BLaER1 treated with 17β-estradiol and CSF1 and Interleukin-3, amounts not matched to agents 10 nM and 100 nM (cell line): ENCODE measurements at regions not wholly inside any gene's neighbourhood (a gene's known extent, or its start where the extent isn't known, plus 50 kb on each side); places are given as distances from the start of the nearest gene placed in this dataset.

Experiments used
- H3K27ac ChIP-seq, 11 experiments: shearing (Covaris generic); formaldehyde crosslinking; 2 replicates each; pipeline ENCODE4 v1.8.1; 2022
- H3K27me3 ChIP-seq, 11 experiments: shearing (Covaris generic); formaldehyde crosslinking; 2 replicates each; pipeline ENCODE4 v1.8.1; 2022
- H3K36me3 ChIP-seq, 11 experiments: shearing (Covaris generic); formaldehyde crosslinking; 2 replicates each; pipeline ENCODE4 v1.8.1; 2022
- H3K4me1 ChIP-seq, 10 experiments: shearing (Covaris generic); formaldehyde crosslinking; 2 replicates each; pipeline ENCODE4 v1.8.1; 2022
- H3K4me2 ChIP-seq, 11 experiments: shearing (Covaris generic); formaldehyde crosslinking; 2 replicates each; pipeline ENCODE4 v1.8.1; 2022
- H3K4me3 ChIP-seq, 10 experiments: shearing (Covaris generic); formaldehyde crosslinking; 2 replicates each; pipeline ENCODE4 v1.8.1; 2022
- H3K9ac ChIP-seq, 11 experiments: shearing (Covaris generic); formaldehyde crosslinking; 2 replicates each; pipeline ENCODE4 v1.8.1; 2022
- H3K9me3 ChIP-seq, 11 experiments: shearing (Covaris generic); formaldehyde crosslinking; replicated peaks in 1 of 11; 2 replicates each; pipeline ENCODE4 v1.8.1; 2022
- H4K20me1 ChIP-seq, 11 experiments: shearing (Covaris generic); formaldehyde crosslinking; 2 replicates each; pipeline ENCODE4 v1.8.1; 2022
- Cebpa-rat ChIP-seq, 11 experiments: shearing (Covaris generic); IDR thresholded peaks; 2 replicates each; pipeline ENCODE4 v1.8.1; 2022

GRCh38 chr9:2243666-2244555 lies 228.8 kb downstream of the SMARCA2 start:
- H3K36me3 ChIP-seq: 0 out of 22 replicates have a peak, but pooled peaks cover 0 to 4% (median 0%) of the 10 kb centered on the region in 11 experiments
- peaks cover 9 to 41% (median 31%) of the 10 kb centered on the region in 10 experiments; a peak in 19 of 20 replicates for H3K4me1 ChIP-seq
- peak overlapping the region in 7 of 11 experiments; percentile 76 to 94 (median 88); a peak in 11 of 22 replicates for H3K4me2 ChIP-seq
- no peak overlapping the region for H3K4me3 ChIP-seq
- H3K9ac ChIP-seq: peak overlapping the region in 1 of 11 experiments; percentile 84; a peak in 1 of 22 replicates
- TF ChIP-seq Cebpa-rat (IDR thresholded peaks at IDR 0.05): no peak
- H3K9me3 ChIP-seq: peaks cover 6 to 54% (median 40%) of the 10 kb centered on the region in 11 experiments; a peak in 21 of 22 replicates
- no peaks in the 10 kb centered on the region for H4K20me1 ChIP-seq
- no peaks in the 10 kb centered on the region for H3K27me3 ChIP-seq
- H3K27ac ChIP-seq: peak overlapping the region in 3 of 11 experiments; percentile 88 to 93 (median 89); a peak in 3 of 22 replicates

DNA sequence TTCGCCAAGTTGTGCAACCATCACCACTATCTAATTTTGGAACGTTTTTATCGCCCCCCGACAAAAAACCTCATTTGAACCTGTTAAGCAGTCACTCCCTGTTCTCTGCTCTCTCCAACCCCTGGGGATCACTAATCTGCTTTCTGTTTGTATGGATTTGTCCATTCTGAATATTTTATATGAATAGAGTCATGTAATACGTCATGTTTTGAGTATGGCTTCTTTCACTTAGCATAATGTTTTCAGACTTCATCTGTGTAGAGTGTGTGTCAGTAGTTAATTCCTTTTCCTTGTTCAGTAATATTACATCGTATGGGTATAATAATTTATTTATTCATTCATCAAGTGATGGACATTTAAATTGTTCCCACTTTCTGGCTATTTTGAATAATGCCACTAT lies 232.2 kb downstream of the SMARCA2 start:
- Histone ChIP-seq H3K4me1 (peaks cover 7 to 26% (median 23%) of the 10 kb centered on the region in 10 experiments; a peak in 19 of 20 replicates), H3K27me3 (no peaks in the 10 kb centered on the region), H3K4me3 (no peak overlapping the region), H3K27ac (no peak overlapping the region), H3K36me3 (peaks cover 0 to 4% (median 0%) of the 10 kb centered on the region in 11 experiments; a peak in 1 of 22 replicates), H3K4me2 (no peak overlapping the region), H3K9me3 (peaks cover 16 to 71% (median 59%) of the 10 kb centered on the region in 11 experiments), H3K9ac (no peak overlapping the region), H4K20me1 (no peaks in the 10 kb centered on the region)
- no peak for TF ChIP-seq Cebpa-rat (IDR thresholded peaks at IDR 0.05)

- no peaks in the 10 kb centered on the region for H3K27me3 ChIP-seq
- peaks cover 17 to 81% (median 67%) of the 10 kb centered on the region in 11 experiments for H3K9me3 ChIP-seq
- H3K4me3 ChIP-seq: no peak overlapping the region
- H3K4me2 ChIP-seq: no peak overlapping the region
- H3K9ac ChIP-seq: no peak overlapping the region
- H3K36me3 ChIP-seq: peaks cover 0 to 7% (median 0%) of the 10 kb centered on the region in 11 experiments; a peak in 2 of 22 replicates
- H3K4me1 ChIP-seq: peaks cover 1 to 22% (median 13%) of the 10 kb centered on the region in 10 experiments; a peak in 17 of 20 replicates
- no peak overlapping the region for H3K27ac ChIP-seq
- no peak for TF ChIP-seq Cebpa-rat (IDR thresholded peaks at IDR 0.05)
- no peaks in the 10 kb centered on the region for H4K20me1 ChIP-seq
These were observed 233.7 kb downstream of the SMARCA2 start for GRCh38 chr9:2248768-2249265.

GRCh38 chr9:2253636-2254580 lies 238.8 kb downstream of the SMARCA2 start:
- H3K27ac ChIP-seq: peak overlapping the region in 5 of 11 experiments; percentile 9 to 84 (median 77); a peak in 3 of 22 replicates
- peaks cover 18 to 61% (median 55%) of the 10 kb centered on the region in 10 experiments; a peak in 19 of 20 replicates for H3K4me1 ChIP-seq
- peak overlapping the region in 10 of 11 experiments; percentile 4 to 75 (median 54); a peak in 18 of 22 replicates for H3K4me2 ChIP-seq
- H3K9me3 ChIP-seq: peaks cover 9 to 60% (median 46%) of the 10 kb centered on the region in 11 experiments
- no peak overlapping the region for H3K4me3 ChIP-seq
- no peaks in the 10 kb centered on the region for H4K20me1 ChIP-seq
- no peaks in the 10 kb centered on the region for H3K27me3 ChIP-seq
- H3K36me3 ChIP-seq: peaks cover 0 to 7% (median 0%) of the 10 kb centered on the region in 11 experiments; a peak in 2 of 22 replicates
- peak overlapping the region in 1 of 11 experiments; percentile 4; a peak in 1 of 22 replicates for H3K9ac ChIP-seq
- no peak for TF ChIP-seq Cebpa-rat (IDR thresholded peaks at IDR 0.05)

DNA sequence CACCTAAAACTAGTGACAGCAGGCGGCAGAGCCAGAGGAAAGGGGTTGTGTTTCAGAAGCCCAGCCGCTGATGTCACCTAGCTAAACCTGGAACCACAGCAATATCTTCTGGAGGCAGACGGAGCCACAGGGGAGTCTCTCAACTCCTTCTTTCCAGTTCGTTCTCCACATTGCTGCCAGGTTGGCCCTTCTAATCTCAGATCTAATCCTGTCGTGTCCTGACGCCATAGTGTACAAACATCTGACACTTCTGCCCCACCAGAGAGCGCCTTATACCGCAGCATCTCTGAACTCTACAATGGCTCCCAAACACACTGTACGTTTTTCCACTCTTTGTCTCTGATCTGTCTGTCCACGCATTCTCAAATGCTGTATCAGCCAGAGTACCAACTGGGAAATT lies 240.0 kb downstream of the SMARCA2 start:
- H3K4me1 ChIP-seq: peaks cover 19 to 73% (median 67%) of the 10 kb centered on the region in 10 experiments
- no peak overlapping the region for H3K9ac ChIP-seq
- peak overlapping the region in 6 of 11 experiments; percentile 9 to 84 (median 76); a peak in 9 of 22 replicates for H3K27ac ChIP-seq
- H3K36me3 ChIP-seq: peaks cover 0 to 7% (median 0%) of the 10 kb centered on the region in 11 experiments; a peak in 2 of 22 replicates
- no peak for TF ChIP-seq Cebpa-rat (IDR thresholded peaks at IDR 0.05)
- H3K27me3 ChIP-seq: no peaks in the 10 kb centered on the region
- peak overlapping the region in 6 of 11 experiments; percentile 47 to 79 (median 73); a peak in 9 of 22 replicates for H3K4me2 ChIP-seq
- H3K9me3 ChIP-seq: peaks cover 9 to 50% (median 39%) of the 10 kb centered on the region in 11 experiments
- H3K4me3 ChIP-seq: no peak overlapping the region
- no peaks in the 10 kb centered on the region for H4K20me1 ChIP-seq

DNA sequence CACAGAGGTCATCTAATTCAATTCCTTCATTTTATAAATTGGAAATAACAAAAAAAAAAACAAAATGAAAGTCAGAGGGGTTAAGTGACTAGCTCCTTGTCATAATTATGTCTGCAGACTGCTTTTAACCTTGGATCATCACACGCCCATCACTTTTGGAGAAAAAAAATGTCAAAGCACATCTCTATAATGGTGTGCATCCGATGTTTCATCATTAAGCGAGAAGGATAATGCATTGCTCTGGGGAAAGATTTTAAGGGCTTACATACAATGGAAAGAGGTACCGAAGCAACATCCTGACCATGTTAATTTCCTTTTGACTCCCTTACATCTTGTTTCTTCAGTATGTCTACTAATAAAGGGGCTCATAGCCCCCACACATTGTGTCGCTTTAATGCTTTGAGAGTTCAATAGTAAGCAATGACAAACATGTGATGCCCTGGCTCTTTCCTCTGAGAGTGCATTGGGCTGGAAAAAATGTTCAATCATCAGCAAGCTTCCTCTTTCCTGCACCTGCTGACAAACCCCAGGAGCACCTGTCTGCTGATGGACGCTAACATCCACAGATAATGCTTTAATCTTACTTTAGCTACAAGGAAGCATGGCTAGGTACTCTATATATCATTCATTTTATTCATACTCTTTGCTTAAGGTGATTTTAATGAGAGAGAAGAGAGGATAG lies 242.2 kb downstream of the SMARCA2 start:
- H3K27ac ChIP-seq: peak overlapping the region in 8 of 11 experiments; percentile 56 to 84 (median 78); a peak in 15 of 22 replicates
- peaks cover 0 to 7% (median 0%) of the 10 kb centered on the region in 11 experiments; a peak in 1 of 22 replicates for H3K36me3 ChIP-seq

GRCh38 chr9:2260417-2261306 lies 245.5 kb downstream of the SMARCA2 start:
- no peak; a peak in 1 of 22 replicates for TF ChIP-seq Cebpa-rat (IDR thresholded peaks at IDR 0.05)
- Histone ChIP-seq H3K27me3 (no peaks in the 10 kb centered on the region), H3K9me3 (peaks cover 0 to 20% (median 10%) of the 10 kb centered on the region in 11 experiments; a peak in 13 of 22 replicates), H3K4me3 (no peak overlapping the region), H4K20me1 (no peaks in the 10 kb centered on the region), H3K4me1 (peaks cover 47 to 93% (median 89%) of the 10 kb centered on the region in 10 experiments), H3K9ac (peak overlapping the region in 9 of 11 experiments; percentile 12 to 73 (median 61); a peak in 18 of 22 replicates), H3K4me2 (peak overlapping the region; percentile 51 to 86 (median 70)), H3K36me3 (no peaks in the 10 kb centered on the region), H3K27ac (peak overlapping the region in 9 of 11 experiments; percentile 44 to 84 (median 77); a peak in 18 of 22 replicates)

More for the DNA sequence above, 242.2 kb downstream of the SMARCA2 start:
- Histone ChIP-seq H4K20me1 (no peaks in the 10 kb centered on the region), H3K4me3 (no peak overlapping the region), H3K9ac (peak overlapping the region in 7 of 11 experiments; percentile 12 to 56 (median 37); a peak in 11 of 22 replicates), H3K9me3 (peaks cover 0 to 28% (median 18%) of the 10 kb centered on the region in 11 experiments; a peak in 20 of 22 replicates), H3K4me2 (peak overlapping the region; percentile 3 to 79 (median 70); a peak in 21 of 22 replicates), H3K27me3 (no peaks in the 10 kb centered on the region), H3K4me1 (peaks cover 33 to 96% (median 90%) of the 10 kb centered on the region in 10 experiments)
- no peak for TF ChIP-seq Cebpa-rat (IDR thresholded peaks at IDR 0.05)
